ENCODE measurements at regions not wholly inside any gene's neighbourhood (a gene's known extent, or its start where the extent isn't known, plus 50 kb on each side); places are given as distances from the start of the nearest gene placed in this dataset.

DNA sequence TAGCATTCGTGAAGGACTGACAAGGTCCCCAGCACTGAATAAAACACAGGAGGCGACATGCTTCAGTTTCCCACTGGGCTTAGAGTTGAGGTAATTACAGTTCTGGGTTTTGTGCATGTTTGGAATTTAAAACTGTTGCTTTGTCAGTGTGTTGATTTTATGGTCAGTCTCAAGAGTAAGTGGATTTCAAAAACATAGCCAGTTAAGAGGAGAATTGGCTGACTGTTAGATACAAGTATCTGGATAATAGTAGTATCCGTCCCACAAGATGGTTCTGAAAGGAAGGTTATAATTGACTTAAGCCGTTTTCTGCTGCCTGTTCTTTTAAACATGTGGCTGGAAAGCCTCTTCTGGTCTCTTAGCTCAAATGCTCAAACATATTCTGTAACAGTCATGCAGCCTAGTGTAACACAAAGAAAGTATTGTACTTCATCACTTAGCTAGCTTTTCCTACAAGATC is 170.9 kb downstream of the POLR1F start:
- H3K4me3 Mint-ChIP-seq: no peak overlapping the region
- DNase-seq (no peak), ATAC-seq (no peak)
- no peaks in the 10 kb centered on the region for H3K27me3 Mint-ChIP-seq
- peaks cover 7% of the 10 kb centered on the region for H3K9me3 Mint-ChIP-seq
- no peaks in the 10 kb centered on the region for H3K36me3 Mint-ChIP-seq (ENCODE audit: low read depth)
- no peak overlapping the region for H3K27ac Mint-ChIP-seq
- TF ChIP-seq, protein P1, sequence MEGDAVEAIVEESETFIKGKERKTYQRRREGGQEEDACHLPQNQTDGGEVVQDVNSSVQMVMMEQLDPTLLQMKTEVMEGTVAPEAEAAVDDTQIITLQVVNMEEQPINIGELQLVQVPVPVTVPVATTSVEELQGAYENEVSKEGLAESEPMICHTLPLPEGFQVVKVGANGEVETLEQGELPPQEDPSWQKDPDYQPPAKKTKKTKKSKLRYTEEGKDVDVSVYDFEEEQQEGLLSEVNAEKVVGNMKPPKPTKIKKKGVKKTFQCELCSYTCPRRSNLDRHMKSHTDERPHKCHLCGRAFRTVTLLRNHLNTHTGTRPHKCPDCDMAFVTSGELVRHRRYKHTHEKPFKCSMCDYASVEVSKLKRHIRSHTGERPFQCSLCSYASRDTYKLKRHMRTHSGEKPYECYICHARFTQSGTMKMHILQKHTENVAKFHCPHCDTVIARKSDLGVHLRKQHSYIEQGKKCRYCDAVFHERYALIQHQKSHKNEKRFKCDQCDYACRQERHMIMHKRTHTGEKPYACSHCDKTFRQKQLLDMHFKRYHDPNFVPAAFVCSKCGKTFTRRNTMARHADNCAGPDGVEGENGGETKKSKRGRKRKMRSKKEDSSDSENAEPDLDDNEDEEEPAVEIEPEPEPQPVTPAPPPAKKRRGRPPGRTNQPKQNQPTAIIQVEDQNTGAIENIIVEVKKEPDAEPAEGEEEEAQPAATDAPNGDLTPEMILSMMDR (IDR thresholded peaks at IDR 0.05): no peak
- H3K4me1 Mint-ChIP-seq (ENCODE audit: low read depth): no peaks in the 10 kb centered on the region
- intact Hi-C loops (cut with micrococcal nuclease): no loop called here
- ChIA-PET POLR2A (no interaction called here), CTCF (no interaction called here)

DNA sequence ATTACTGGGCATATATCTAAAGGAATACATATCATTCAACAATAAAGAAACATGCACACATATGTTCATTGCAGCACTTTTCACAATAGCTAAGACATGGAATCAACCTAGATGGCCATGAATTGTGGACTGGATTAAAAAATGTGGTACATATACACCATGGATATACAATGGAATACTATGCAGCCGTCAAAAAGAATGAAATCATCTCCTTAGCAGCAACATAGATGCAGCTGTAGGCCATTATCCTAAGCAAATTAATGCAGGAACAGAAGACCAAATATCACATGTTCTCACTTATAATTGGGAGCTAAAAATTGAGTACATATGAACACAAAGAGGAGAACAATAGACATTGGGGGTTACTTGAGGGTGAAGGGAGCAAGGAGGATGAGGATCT is 175.6 kb downstream of the POLR1F start:
- H3K27me3 Mint-ChIP-seq: no peaks in the 10 kb centered on the region
- H3K4me3 Mint-ChIP-seq: no peak overlapping the region
- no peaks in the 10 kb centered on the region for H3K4me1 Mint-ChIP-seq (ENCODE audit: low read depth)
- ChIA-PET POLR2A (no interaction called here), CTCF (no interaction called here)
- no peak overlapping the region for H3K27ac Mint-ChIP-seq
- H3K36me3 Mint-ChIP-seq (ENCODE audit: low read depth): no peaks in the 10 kb centered on the region
- TF ChIP-seq, protein P1 (IDR thresholded peaks at IDR 0.05): no peak
- DNase-seq: no peak
- intact Hi-C loops (cut with micrococcal nuclease): no loop called here
- peaks cover 4% of the 10 kb centered on the region for H3K9me3 Mint-ChIP-seq
- no peak for ATAC-seq

DNA sequence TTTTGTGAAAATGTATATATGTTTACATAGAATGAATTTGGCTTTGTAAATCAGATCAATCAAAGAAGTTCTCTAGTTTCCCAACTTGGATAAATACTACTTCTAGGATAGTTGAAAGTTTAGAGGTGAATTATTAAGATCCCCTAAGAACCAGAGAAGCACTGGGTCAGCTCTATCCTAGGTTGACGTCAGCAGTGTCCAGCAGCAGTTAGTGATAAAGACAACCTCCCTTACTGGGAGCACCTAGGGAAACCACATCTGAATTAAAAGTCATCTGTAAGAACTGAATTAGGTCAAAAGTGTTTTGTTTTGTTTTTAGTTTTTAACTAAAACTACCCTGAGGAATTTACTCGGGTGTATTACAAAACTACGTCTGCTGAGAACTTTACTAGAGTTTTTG is 178.0 kb downstream of the POLR1F start:
- POLR2A ChIA-PET: no interaction called here
- no peaks in the 10 kb centered on the region for H3K4me1 Mint-ChIP-seq (ENCODE audit: low read depth)
- ATAC-seq (no peak), DNase-seq (no peak)
- peaks cover 4% of the 10 kb centered on the region for H3K9me3 Mint-ChIP-seq
- TF ChIP-seq, protein P1 (IDR thresholded peaks at IDR 0.05): no peak
- no peak overlapping the region for H3K4me3 Mint-ChIP-seq
- no peaks in the 10 kb centered on the region for H3K36me3 Mint-ChIP-seq (ENCODE audit: low read depth)
- H3K27ac Mint-ChIP-seq: no peak overlapping the region
- no peaks in the 10 kb centered on the region for H3K27me3 Mint-ChIP-seq
- CTCF ChIA-PET: no interaction called here
- intact Hi-C loops (cut with micrococcal nuclease): no loop called here

DNA sequence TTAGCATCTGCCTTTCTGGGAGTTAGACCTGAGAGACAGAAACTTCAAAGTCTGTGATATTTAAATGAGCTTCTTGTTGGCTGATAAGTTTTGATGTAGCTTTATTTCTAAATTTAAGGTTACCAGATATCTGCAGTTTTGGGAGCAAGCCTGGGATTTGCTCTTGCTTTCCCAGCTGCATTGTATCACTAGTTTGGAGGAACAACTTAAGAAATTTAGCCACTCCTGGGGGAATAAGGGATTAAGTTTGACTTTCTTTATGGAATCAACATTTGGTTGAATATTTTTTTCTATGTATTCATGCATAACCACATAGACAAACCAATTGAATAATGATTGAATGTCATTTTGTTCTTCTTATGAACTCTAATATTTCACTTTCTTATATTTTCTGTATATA is 178.6 kb downstream of the POLR1F start:
- Mint-ChIP-seq H3K4me3 (no peak overlapping the region), H3K27ac (no peak overlapping the region), H3K9me3 (peaks cover 4% of the 10 kb centered on the region), H3K36me3 (ENCODE audit: low read depth) (no peaks in the 10 kb centered on the region), H3K27me3 (no peaks in the 10 kb centered on the region), H3K4me1 (ENCODE audit: low read depth) (no peaks in the 10 kb centered on the region)
- no peak for DNase-seq
- ATAC-seq: no peak
- intact Hi-C loops (cut with micrococcal nuclease): no loop called here
- TF ChIP-seq, protein P1 (IDR thresholded peaks at IDR 0.05): no peak
- POLR2A ChIA-PET: no interaction called here
- CTCF ChIA-PET: no interaction called here

DNA sequence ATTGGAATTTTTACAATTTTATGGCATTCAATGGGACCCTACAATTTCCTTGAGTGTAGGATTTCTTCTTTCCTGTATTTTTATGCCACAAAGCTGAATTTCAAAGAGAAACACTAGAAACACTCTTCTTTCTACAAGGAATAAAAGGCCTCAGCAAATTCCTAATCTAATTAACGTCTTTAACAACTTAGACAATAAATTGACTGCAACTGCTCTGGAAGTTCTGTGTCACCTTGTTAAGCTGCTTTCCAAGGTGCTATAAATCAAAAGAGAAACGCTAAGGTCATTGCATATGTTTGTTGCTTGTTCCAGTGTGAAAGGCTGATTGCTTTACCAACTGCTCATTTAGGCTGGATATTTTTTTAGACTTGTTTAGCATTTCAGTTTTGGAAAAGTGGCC is 182.2 kb downstream of the POLR1F start:
- no peaks in the 10 kb centered on the region for H3K27me3 Mint-ChIP-seq
- DNase-seq (no peak), ATAC-seq (no peak)
- no peak overlapping the region for H3K27ac Mint-ChIP-seq
- TF ChIP-seq, protein P1 (IDR thresholded peaks at IDR 0.05): no peak
- H3K9me3 Mint-ChIP-seq: no peaks in the 10 kb centered on the region
- no peaks in the 10 kb centered on the region for H3K36me3 Mint-ChIP-seq (ENCODE audit: low read depth)
- CTCF ChIA-PET: no interaction called here
- intact Hi-C loops (cut with micrococcal nuclease): no loop called here
- H3K4me1 Mint-ChIP-seq (ENCODE audit: low read depth): no peaks in the 10 kb centered on the region
- POLR2A ChIA-PET: no interaction called here
- no peak overlapping the region for H3K4me3 Mint-ChIP-seq
